ENCODE measurements at regions not wholly inside any gene's neighbourhood (a gene's known extent, or its start where the extent isn't known, plus 50 kb on each side); places are given as distances from the start of the nearest gene placed in this dataset.

GRCh38 chr5:40073927-40074326 lies 605.8 kb upstream of the PTGER4 start:
- H3K9me3 ChIP-seq (ENCODE audit: insufficient read depth, low read depth, low read length), result no peaks in the 10 kb centered on the region
- no peaks in the 10 kb centered on the region for H3K9me2 ChIP-seq (replicated peaks; ENCODE audit: low read depth, low read length)
- no peaks in the 10 kb centered on the region for H3K27me3 ChIP-seq (ENCODE audit: insufficient read depth, low read length, poor library complexity, severe bottlenecking)
- H3F3A ChIP-seq (ENCODE audit: low read depth), result no peaks in the 10 kb centered on the region
- no peaks in the 10 kb centered on the region for H4K20me1 ChIP-seq (ENCODE audit: insufficient read depth, low read length, poor library complexity, severe bottlenecking)
- H3K4me2 ChIP-seq (ENCODE audit: low read depth, low read length, poor library complexity, severe bottlenecking), result no peak overlapping the region
- H2AFZ ChIP-seq (ENCODE audit: low read length), result no peak overlapping the region
- no peak overlapping the region for H3K4me3 ChIP-seq (ENCODE audit: low read length, poor library complexity, severe bottlenecking)
- H3K36me3 ChIP-seq (ENCODE audit: insufficient read depth, low read length), result no peaks in the 10 kb centered on the region
- H3K4me1 ChIP-seq (ENCODE audit: insufficient read depth, low read length, poor library complexity, severe bottlenecking), result no peaks in the 10 kb centered on the region
- TF ChIP-seq CTCF (conservative IDR thresholded peaks at IDR 0.05; ENCODE audit: low read length) (no peak), EZH2phosphoT487 (IDR thresholded peaks at IDR 0.05; ENCODE audit: borderline replicate concordance) (no peak)
- no peaks in the 10 kb centered on the region for H3K79me2 ChIP-seq (ENCODE audit: insufficient read depth, low read length)
- no peak overlapping the region for H3K9ac ChIP-seq (ENCODE audit: low read depth, low read length, poor library complexity, severe bottlenecking)

- Histone ChIP-seq H3K79me2 (ENCODE audit: insufficient read depth, low read length) (no peaks in the 10 kb centered on the region), H3K9me2 (replicated peaks; ENCODE audit: low read depth, low read length) (no peaks in the 10 kb centered on the region), H2AFZ (ENCODE audit: low read length) (no peak overlapping the region), H3F3A (ENCODE audit: low read depth) (no peaks in the 10 kb centered on the region), H3K36me3 (ENCODE audit: insufficient read depth, low read length) (no peaks in the 10 kb centered on the region), H4K20me1 (ENCODE audit: insufficient read depth, low read length, poor library complexity, severe bottlenecking) (no peaks in the 10 kb centered on the region), H3K4me2 (ENCODE audit: low read depth, low read length, poor library complexity, severe bottlenecking) (no peak overlapping the region), H3K4me3 (ENCODE audit: low read length, poor library complexity, severe bottlenecking) (no peak overlapping the region), H3K4me1 (ENCODE audit: insufficient read depth, low read length, poor library complexity, severe bottlenecking) (no peaks in the 10 kb centered on the region), H3K9me3 (ENCODE audit: insufficient read depth, low read depth, low read length) (no peaks in the 10 kb centered on the region), H3K9ac (ENCODE audit: low read depth, low read length, poor library complexity, severe bottlenecking) (no peak overlapping the region), H3K27me3 (ENCODE audit: insufficient read depth, low read length, poor library complexity, severe bottlenecking) (no peaks in the 10 kb centered on the region)
- TF ChIP-seq EZH2phosphoT487 (IDR thresholded peaks at IDR 0.05; ENCODE audit: borderline replicate concordance) (no peak), CTCF (conservative IDR thresholded peaks at IDR 0.05; ENCODE audit: low read length) (no peak)
Observed at GRCh38 chr5:40071870-40072269, 607.8 kb upstream of the PTGER4 start.

GRCh38 chr5:40066616-40067015 lies 613.1 kb upstream of the PTGER4 start:
- no peaks in the 10 kb centered on the region for H3K4me1 ChIP-seq (ENCODE audit: insufficient read depth, low read length, poor library complexity, severe bottlenecking)
- no peaks in the 10 kb centered on the region for H3F3A ChIP-seq (ENCODE audit: low read depth)
- H3K9me3 ChIP-seq (ENCODE audit: insufficient read depth, low read depth, low read length), result no peaks in the 10 kb centered on the region
- no peaks in the 10 kb centered on the region for H3K36me3 ChIP-seq (ENCODE audit: insufficient read depth, low read length)
- no peak overlapping the region for H2AFZ ChIP-seq (ENCODE audit: low read length)
- H3K79me2 ChIP-seq (ENCODE audit: insufficient read depth, low read length), result no peaks in the 10 kb centered on the region
- H4K20me1 ChIP-seq (ENCODE audit: insufficient read depth, low read length, poor library complexity, severe bottlenecking), result no peaks in the 10 kb centered on the region
- no peaks in the 10 kb centered on the region for H3K9me2 ChIP-seq (replicated peaks; ENCODE audit: low read depth, low read length)
- no peak overlapping the region for H3K4me2 ChIP-seq (ENCODE audit: low read depth, low read length, poor library complexity, severe bottlenecking)
- H3K4me3 ChIP-seq (ENCODE audit: low read length, poor library complexity, severe bottlenecking), result no peak overlapping the region
- TF ChIP-seq EZH2phosphoT487 (IDR thresholded peaks at IDR 0.05; ENCODE audit: borderline replicate concordance) (no peak), CTCF (conservative IDR thresholded peaks at IDR 0.05; ENCODE audit: low read length) (no peak)
- no peaks in the 10 kb centered on the region for H3K27me3 ChIP-seq (ENCODE audit: insufficient read depth, low read length, poor library complexity, severe bottlenecking)
- H3K9ac ChIP-seq (ENCODE audit: low read depth, low read length, poor library complexity, severe bottlenecking), result no peak overlapping the region

All from Loucy (cell line).